Uterus (tissue), 3 donors: ENCODE measurements at regions not wholly inside any gene's neighbourhood (a gene's known extent, or its start where the extent isn't known, plus 50 kb on each side); places are given as distances from the start of the nearest gene placed in this dataset. TPM values are rescaled to one million over a fixed set of nuclear protein-coding genes. Genes with fewer than 3 reads are reported as not detected.

ENCODE experiments used
- DNase-seq, 2 donors: peaks; one replicate each; pipeline ENCODE4 v3.0.0-alpha.2; 2019 to 2020
- H3K27ac ChIP-seq, 2 donors: fragments of 200-600 bp; sonication (generic); 1 replicate in 1 of 2; 2 replicates in 1 of 2; pipeline ENCODE4 v1.5.1; 2016 to 2018
- H3K27me3 ChIP-seq, 2 donors: fragments of 200-600 bp; sonication (generic); one replicate each; pipeline ENCODE4 v1.5.1; 2018 to 2019; ENCODE audit warnings: control low read depth in 1 of 2
- H3K36me3 ChIP-seq, 2 donors: fragments of 200-600 bp; sonication (generic); one replicate each; pipeline ENCODE4 v1.5.1; 2019; ENCODE audit warnings: control low read depth in 1 of 2
- H3K4me1 ChIP-seq, 2 donors: fragments of 200-600 bp; sonication (generic); one replicate each; pipeline ENCODE4 v1.5.1; 2018 to 2019; ENCODE audit warnings: control low read depth in 1 of 2
- H3K4me3 ChIP-seq, 2 donors: fragments of 200-600 bp; sonication (generic); 1 replicate in 1 of 2; 2 replicates in 1 of 2; pipeline ENCODE4 v1.5.1; 2018 to 2019; ENCODE audit warnings: mild to moderate bottlenecking in 1 of 2
- H3K9me3 ChIP-seq, 2 donors: fragments of 200-600 bp; sonication (generic); one replicate each; pipeline ENCODE4 v1.5.1; 2019; ENCODE audit warnings: control low read depth in 1 of 2
- CTCF ChIP-seq, 4 experiments: fragments of 200-600 bp in 2 of 4; fragments of 450-650 bp in 2 of 4; sonication (generic) in 2 of 4; IDR thresholded peaks; one replicate each; pipeline ENCODE4 v1.5.1; 2016 to 2019; ENCODE audit warnings: antibody characterized with exemption in 4 of 4, mild to moderate bottlenecking in 2 of 4, moderate library complexity in 1 of 4
- POLR2A ChIP-seq, 2 donors: fragments of 450-650 bp; IDR thresholded peaks; one replicate each; pipeline ENCODE4 v1.6.1; 2016; ENCODE audit warnings: antibody characterized with exemption in 2 of 2, mild to moderate bottlenecking in 1 of 2, moderate library complexity in 1 of 2
- intact Hi-C: fragments of 100-400 bp; cut with DNase I; formaldehyde crosslinking; loops from one replicate; pipeline ENCODE4 v1.15.1; 2023; ENCODE audit warnings: low total_unique reads
- small RNA-seq: library from RNA; depleted of rRNA; stranded (forward); fragments of <200 nt; gene quantifications from one replicate; pipeline ENCODE3, GENCODE V24; 2016
- donor health status: DM: yes; HTN: yes; CAD: no.

- Histone ChIP-seq H3K27ac (no peak overlapping the region), H3K9me3 (no peaks in the 10 kb centered on the region), H3K4me1 (no peaks in the 10 kb centered on the region), H3K36me3 (no peaks in the 10 kb centered on the region), H3K4me3 (no peak overlapping the region), H3K27me3 (no peaks in the 10 kb centered on the region)
- DNase-seq = no peak
- TF ChIP-seq POLR2A (IDR thresholded peaks at IDR 0.05) = no peak
- TF ChIP-seq CTCF (IDR thresholded peaks at IDR 0.05) = no peak
- intact Hi-C loops = no loop called here
Observed at GRCh38 chr12:23472329-23472971, 477.0 kb downstream of the SOX5 start.

- Histone ChIP-seq H3K4me3 (no peak overlapping the region), H3K9me3 (no peaks in the 10 kb centered on the region), H3K4me1 (no peaks in the 10 kb centered on the region), H3K36me3 (no peaks in the 10 kb centered on the region), H3K27ac (no peak overlapping the region), H3K27me3 (no peaks in the 10 kb centered on the region)
- TF ChIP-seq POLR2A (IDR thresholded peaks at IDR 0.05) (no peak), CTCF (IDR thresholded peaks at IDR 0.05) (no peak)
- DNase-seq = no peak
- intact Hi-C loops = no loop called here
Observed at GRCh38 chr12:23473071-23473470, 476.4 kb downstream of the SOX5 start.

- no peak for DNase-seq
- Histone ChIP-seq H3K27ac (no peak overlapping the region), H3K4me3 (no peak overlapping the region), H3K36me3 (no peaks in the 10 kb centered on the region), H3K27me3 (no peaks in the 10 kb centered on the region), H3K4me1 (no peaks in the 10 kb centered on the region), H3K9me3 (peaks cover 0 to 3% of the 10 kb centered on the region in 2 donors)
- intact Hi-C loops = no loop called here
- TF ChIP-seq CTCF (IDR thresholded peaks at IDR 0.05) (no peak), POLR2A (IDR thresholded peaks at IDR 0.05) (no peak)
Observed at GRCh38 chr12:23474438-23474976, 475.0 kb downstream of the SOX5 start.

Small RNA genes in the stretch of these regions (small RNA-seq; reads per million reads assigned to genes)
- not detected for gene AC087258.2
